ENCODE measurements at regions not wholly inside any gene's neighbourhood (a gene's known extent, or its start where the extent isn't known, plus 50 kb on each side); places are given as distances from the start of the nearest gene placed in this dataset.

GRCh38 chr11:13848031-13848430, 114.5 kb upstream of the SPON1 start:
- H3K27ac ChIP-seq (ENCODE audit: insufficient read length, low read depth, low read length), result no peak overlapping the region
- no peaks in the 10 kb centered on the region for H3K4me1 ChIP-seq (ENCODE audit: insufficient read depth, low read length)
- Mint-ChIP-seq H3K9me3 (no peaks in the 10 kb centered on the region), H3K27me3 (ENCODE audit: low read depth) (peaks cover 2% of the 10 kb centered on the region; the same call in 1 of the 2 replicates), H3K27ac (no peak overlapping the region), H3K36me3 (ENCODE audit: insufficient read depth in 1 of 3, low read depth in 3 of 3) (no peaks in the 10 kb centered on the region), H3K4me3 (no peak overlapping the region), H3K4me1 (0 out of 4 replicates have a peak, but pooled peaks cover 0 to 4% of the 10 kb centered on the region in 2 experiments)
- H3T11ph ChIP-seq (ENCODE audit: low read length), result no peak overlapping the region
- H3K18ac ChIP-seq (ENCODE audit: insufficient read length, low read depth, low read length), result no peak overlapping the region
- H2BK5ac ChIP-seq (ENCODE audit: insufficient read length, low read length), result no peak overlapping the region
- H2BK12ac ChIP-seq (ENCODE audit: insufficient read length, low read depth, low read length), result no peak overlapping the region
- no peaks in the 10 kb centered on the region for H3K79me2 ChIP-seq (ENCODE audit: insufficient read depth, low read length)
- TF ChIP-seq CTCF (conservative IDR thresholded peaks at IDR 0.05), result no peak
- H2BK120ac ChIP-seq (ENCODE audit: low read depth, low read length, poor library complexity, severe bottlenecking), result no peak overlapping the region
- H4K8ac ChIP-seq (replicated peaks; ENCODE audit: insufficient read length, low read depth, low read length), result no peak overlapping the region
- no peak overlapping the region for H3K9ac ChIP-seq (ENCODE audit: extremely low read depth, insufficient read length, low read length)
- no peak overlapping the region for H3K56ac ChIP-seq (ENCODE audit: insufficient read length, low read depth, low read length)
- H4K20me1 ChIP-seq (ENCODE audit: control insufficient read depth, insufficient read depth, insufficient read length), result no peaks in the 10 kb centered on the region
- H3K14ac ChIP-seq (ENCODE audit: insufficient read depth, low read length), result no peak overlapping the region
- H2BK15ac ChIP-seq (ENCODE audit: low read depth, low read length), result no peak overlapping the region
- no peak overlapping the region for H2AFZ ChIP-seq (ENCODE audit: low read length)
- no peaks in the 10 kb centered on the region for H3K9me3 ChIP-seq (ENCODE audit: control insufficient read depth, low read depth, low read length)
- no peak overlapping the region for H3K4ac ChIP-seq (ENCODE audit: low read depth, low read length)
- no peaks in the 10 kb centered on the region for H3K27me3 ChIP-seq (ENCODE audit: insufficient read depth, low read length)
- H3K4me2 ChIP-seq (ENCODE audit: insufficient read depth, insufficient read length, low read length), result no peak overlapping the region
- H4K5ac ChIP-seq (ENCODE audit: insufficient read length, low read depth, low read length), result no peak overlapping the region
- no peaks in the 10 kb centered on the region for H3K23me2 ChIP-seq (ENCODE audit: insufficient read length, low read depth, low read length, poor library complexity, severe bottlenecking)
- no peak overlapping the region for H3K23ac ChIP-seq (ENCODE audit: insufficient read length, low read depth, low read length)
- DNase-seq, result no peak
- no peak overlapping the region for H2BK20ac ChIP-seq (ENCODE audit: low read depth, low read length, poor library complexity, severe bottlenecking)
- no peaks in the 10 kb centered on the region for H3K79me1 ChIP-seq (ENCODE audit: insufficient read depth, low read depth, low read length, poor library complexity, severe bottlenecking)
- no peak overlapping the region for H2AK5ac ChIP-seq (ENCODE audit: insufficient read length, low read length)
- no peak overlapping the region for H4K91ac ChIP-seq (ENCODE audit: insufficient read length, low read depth, low read length)

Measured in H9 (cell line).